K562 (cell line): ENCODE measurements at regions not wholly inside any gene's neighbourhood (a gene's known extent, or its start where the extent isn't known, plus 50 kb on each side); places are given as distances from the start of the nearest gene placed in this dataset.

ENCODE experiments used
- GABPA ChIP-seq: fragments of 200-800 bp; sonication (Bioruptor generic); conservative IDR thresholded peaks from 2 replicates; pipeline ENCODE4 v1.6.1; 2016; ENCODE audit warnings: low read depth, missing genetic modification characterization, missing compliant biosample characterization
- NBN ChIP-seq: fragments of 450-650 bp; IDR thresholded peaks from 2 replicates; pipeline ENCODE4 v1.6.1; 2016; ENCODE audit warnings: low read depth, mild to moderate bottlenecking
- ZNF778 ChIP-seq: fragments of 450-650 bp; formaldehyde crosslinking; IDR thresholded peaks from 2 replicates; pipeline ENCODE4 v1.4.0; 2020; ENCODE audit warnings: mild to moderate bottlenecking, moderate library complexity

DNA sequence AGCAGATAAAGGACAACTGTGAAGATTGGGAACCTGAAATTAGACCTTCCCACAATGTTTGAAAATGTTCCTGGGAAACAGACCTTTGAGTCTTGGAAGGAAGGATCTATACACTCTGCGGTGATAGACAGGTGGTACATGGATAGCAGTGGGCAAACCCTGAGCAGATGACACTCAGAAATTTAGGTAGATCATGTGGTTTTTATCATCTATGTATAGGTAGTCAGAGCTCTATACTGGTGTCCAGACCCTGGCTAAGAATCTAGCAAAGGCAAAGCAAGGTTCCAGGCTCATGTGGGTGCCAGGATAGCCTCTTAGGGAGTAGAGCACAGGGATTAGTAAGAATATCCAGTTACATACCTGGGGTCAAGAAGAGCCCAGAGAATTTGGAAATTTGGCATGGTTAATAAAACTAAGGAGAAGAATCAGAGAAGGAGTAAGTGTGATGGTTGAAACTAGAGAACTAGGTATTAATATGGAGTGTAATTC, 331.2 kb upstream of the FBXO33 start:
- TF ChIP-seq ZNF778 (CRISPR knock-in tag) (no peak), GABPA (tag) (no peak), NBN (no peak)
